Transverse colon (tissue), 4 donors: ENCODE measurements at regions not wholly inside any gene's neighbourhood (a gene's known extent, or its start where the extent isn't known, plus 50 kb on each side); places are given as distances from the start of the nearest gene placed in this dataset.

Experiments used
- CTCF ChIP-seq, 5 experiments: fragments of 200-600 bp in 3 of 5; fragments of 450-650 bp in 2 of 5; sonication (generic) in 3 of 5; IDR thresholded peaks; 1 replicate in 2 of 5; 2 replicates in 3 of 5; pipeline ENCODE4 v1.5.1; 2016 to 2017; ENCODE audit warnings: antibody characterized with exemption in 5 of 5, inconsistent platforms in 3 of 5, mild to moderate bottlenecking in 2 of 5, moderate library complexity in 1 of 5
- EP300 ChIP-seq: sonication (generic); formaldehyde crosslinking; IDR thresholded peaks from one replicate; pipeline ENCODE4 v1.6.1; 2017; ENCODE audit warnings: antibody characterized with exemption, low read depth
- POLR2A ChIP-seq: fragments of 450-650 bp; IDR thresholded peaks from one replicate; pipeline ENCODE4 v1.6.1; 2016; ENCODE audit warnings: antibody characterized with exemption, mild to moderate bottlenecking, moderate library complexity
- POLR2AphosphoS5 ChIP-seq, 3 donors: sonication (generic); formaldehyde crosslinking; IDR thresholded peaks; one replicate each; pipeline ENCODE4 v1.6.1; 2016; ENCODE audit warnings: antibody characterized with exemption in 3 of 3

DNA sequence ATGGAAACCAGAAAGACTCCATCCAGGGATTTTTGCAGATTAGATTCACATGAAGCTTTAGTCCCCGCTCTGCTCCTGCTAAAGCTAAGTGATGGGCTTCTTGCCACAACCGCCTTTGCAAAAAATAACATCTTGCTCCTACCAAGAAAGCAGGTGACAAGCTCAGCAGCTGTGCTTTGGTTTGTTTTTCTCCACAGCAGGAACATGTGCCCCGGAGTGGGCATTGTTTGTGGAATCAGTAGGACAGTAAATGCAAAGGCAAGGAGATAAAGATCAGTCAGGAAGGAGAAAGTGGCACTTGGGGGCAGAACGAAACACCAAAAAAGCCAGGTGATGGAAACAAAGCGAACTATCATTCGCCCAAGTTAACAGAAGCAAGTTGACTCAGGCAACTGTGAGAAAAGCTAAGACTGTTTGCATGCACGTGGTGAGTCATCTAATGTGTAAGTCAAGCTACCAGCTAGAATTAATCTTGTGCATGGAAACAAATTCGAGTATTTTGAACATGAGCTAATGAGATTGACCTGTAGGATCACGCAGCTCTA lies 165.5 kb upstream of the PLXNC1 start:
- TF ChIP-seq CTCF (IDR thresholded peaks at IDR 0.05) (no peak), POLR2A (no peak), POLR2AphosphoS5 (IDR thresholded peaks at IDR 0.05) (no peak), EP300 (no peak)
